Neural progenitor cell (in vitro differentiated cells): ENCODE measurements at regions not wholly inside any gene's neighbourhood (a gene's known extent, or its start where the extent isn't known, plus 50 kb on each side); places are given as distances from the start of the nearest gene placed in this dataset.

Experiments used
- DNase-seq: peaks from one replicate; pipeline ENCODE4 v3.0.0-alpha.2; 2016; ENCODE audit warnings: low spot score
- H2AFZ ChIP-seq: fragments of 200-600 bp; sonication (generic); replicated peaks from 2 replicates; pipeline ENCODE4 v1.6.1; 2016; ENCODE audit warnings: antibody characterized with exemption
- H3F3A ChIP-seq: fragments of 200-600 bp; sonication (generic); 2 replicates; pipeline ENCODE4 v1.6.1; 2016; ENCODE audit warnings: antibody characterized with exemption, low read depth
- H3K27ac ChIP-seq: fragments of 200-600 bp; sonication (generic); 2 replicates; pipeline ENCODE4 v1.5.1; 2016; ENCODE audit warnings: mild to moderate bottlenecking
- H3K27me3 ChIP-seq: fragments of 200-600 bp; sonication (generic); 2 replicates; pipeline ENCODE4 v1.6.1; 2016; ENCODE audit warnings: mild to moderate bottlenecking, moderate library complexity
- H3K36me3 ChIP-seq: fragments of 200-600 bp; sonication (generic); 2 replicates; pipeline ENCODE4 v1.5.1; 2016
- H3K4me1 ChIP-seq: fragments of 200-600 bp; sonication (generic); 2 replicates; pipeline ENCODE4 v1.6.1; 2016; ENCODE audit warnings: mixed run types
- H3K4me2 ChIP-seq: fragments of 200-600 bp; sonication (generic); 2 replicates; pipeline ENCODE4 v1.6.1; 2016
- H3K4me3 ChIP-seq: fragments of 200-600 bp; sonication (generic); 2 replicates; pipeline ENCODE4 v1.5.1; 2016
- H3K79me2 ChIP-seq: fragments of 200-600 bp; sonication (generic); 2 replicates; pipeline ENCODE4 v1.6.1; 2016; ENCODE audit warnings: low read depth
- H3K9ac ChIP-seq: fragments of 200-600 bp; sonication (generic); 2 replicates; pipeline ENCODE4 v1.6.1; 2016
- H3K9me3 ChIP-seq: fragments of 200-600 bp; sonication (generic); 2 replicates; pipeline ENCODE4 v1.5.1; 2016; ENCODE audit warnings: low read depth
- H4K20me1 ChIP-seq: fragments of 200-600 bp; sonication (generic); 2 replicates; pipeline ENCODE4 v1.6.1; 2016; ENCODE audit warnings: low read depth
- H3K27ac Mint-ChIP-seq: 3 replicates; pipeline ENCODE4 v1.8.0; 2021; ENCODE audit warnings: mixed read lengths
- H3K27me3 Mint-ChIP-seq: 2 replicates; pipeline ENCODE4 v1.8.0; 2022; ENCODE audit warnings: low read depth, mild to moderate bottlenecking, inconsistent platforms, moderate library complexity, mixed read lengths; ENCODE audit not compliant: insufficient read depth
- H3K36me3 Mint-ChIP-seq: 3 replicates; pipeline ENCODE4 v1.8.0; 2021; ENCODE audit warnings: mixed read lengths
- H3K4me1 Mint-ChIP-seq: 3 replicates; pipeline ENCODE4 v1.8.0; 2021; ENCODE audit warnings: mixed read lengths
- H3K4me3 Mint-ChIP-seq: 3 replicates; pipeline ENCODE4 v1.8.0; 2021; ENCODE audit warnings: mild to moderate bottlenecking, moderate library complexity, mixed read lengths
- H3K9me3 Mint-ChIP-seq: 3 replicates; pipeline ENCODE4 v1.8.0; 2020; ENCODE audit warnings: mixed read lengths
- CTCF ChIP-seq: fragments of 200-600 bp; sonication (generic); IDR thresholded peaks from 2 replicates; pipeline ENCODE4 v1.5.1; 2017; ENCODE audit warnings: antibody characterized with exemption, mild to moderate bottlenecking
- EZH2 ChIP-seq: fragments of 200-600 bp; sonication (generic); IDR thresholded peaks from 2 replicates; pipeline ENCODE4 v1.6.1; 2017; ENCODE audit warnings: antibody characterized with exemption, mild to moderate bottlenecking, moderate library complexity
- EZH2phosphoT487 ChIP-seq: fragments of 200-600 bp; sonication (generic); IDR thresholded peaks from 2 replicates; pipeline ENCODE4 v1.6.1; 2017; ENCODE audit warnings: antibody characterized with exemption

GRCh38 chr3:96754128-96754527, 60.3 kb upstream of the EPHA6 start:
- H3K27me3 Mint-ChIP-seq = no peaks in the 10 kb centered on the region
- Histone ChIP-seq H3K27ac (no peak overlapping the region), H3K36me3 (no peaks in the 10 kb centered on the region), H3K79me2 (no peaks in the 10 kb centered on the region), H3K4me3 (no peak overlapping the region), H4K20me1 (no peaks in the 10 kb centered on the region), H3F3A (no peaks in the 10 kb centered on the region), H3K4me1 (peaks cover 9% of the 10 kb centered on the region), H3K9me3 (no peaks in the 10 kb centered on the region), H3K9ac (no peak overlapping the region), H2AFZ (no peak overlapping the region), H3K27me3 (no peaks in the 10 kb centered on the region), H3K4me2 (no peak overlapping the region)
- TF ChIP-seq EZH2 (no peak), EZH2phosphoT487 (no peak), CTCF (no peak)
- no peak for DNase-seq
- no peaks in the 10 kb centered on the region for H3K9me3 Mint-ChIP-seq
- H3K36me3 Mint-ChIP-seq = no peaks in the 10 kb centered on the region
- H3K4me3 Mint-ChIP-seq = no peak overlapping the region
- H3K27ac Mint-ChIP-seq = no peak overlapping the region
- H3K4me1 Mint-ChIP-seq = peaks cover 10% of the 10 kb centered on the region

GRCh38 chr3:96755519-96755918, 58.9 kb upstream of the EPHA6 start:
- Histone ChIP-seq H2AFZ (peak overlapping the region; percentile 76), H3K4me3 (no peak overlapping the region), H3K4me2 (no peak overlapping the region), H3K36me3 (no peaks in the 10 kb centered on the region), H3F3A (no peaks in the 10 kb centered on the region), H3K79me2 (no peaks in the 10 kb centered on the region), H3K9ac (no peak overlapping the region), H3K4me1 (peaks cover 9% of the 10 kb centered on the region), H3K27ac (no peak overlapping the region), H4K20me1 (no peaks in the 10 kb centered on the region), H3K27me3 (no peaks in the 10 kb centered on the region), H3K9me3 (no peaks in the 10 kb centered on the region)
- Mint-ChIP-seq H3K36me3 (no peaks in the 10 kb centered on the region), H3K4me3 (no peak overlapping the region), H3K27me3 (no peaks in the 10 kb centered on the region), H3K4me1 (peaks cover 10% of the 10 kb centered on the region), H3K27ac (no peak overlapping the region), H3K9me3 (no peaks in the 10 kb centered on the region)
- TF ChIP-seq CTCF (no peak), EZH2phosphoT487 (no peak), EZH2 (no peak)
- DNase-seq = no peak

- Mint-ChIP-seq H3K36me3 (no peaks in the 10 kb centered on the region), H3K9me3 (no peaks in the 10 kb centered on the region), H3K27me3 (no peaks in the 10 kb centered on the region), H3K4me3 (no peak overlapping the region), H3K27ac (peak overlapping the region; percentile 53), H3K4me1 (peaks cover 10% of the 10 kb centered on the region)
- no peak for TF ChIP-seq EZH2
- no peak for TF ChIP-seq EZH2phosphoT487
- TF ChIP-seq CTCF = no peak
- Histone ChIP-seq H3K4me3 (no peak overlapping the region), H3K27me3 (no peaks in the 10 kb centered on the region), H3K27ac (no peak overlapping the region), H2AFZ (no peak overlapping the region), H3K9ac (no peak overlapping the region), H4K20me1 (no peaks in the 10 kb centered on the region), H3K79me2 (no peaks in the 10 kb centered on the region), H3K4me1 (peaks cover 9% of the 10 kb centered on the region), H3K4me2 (no peak overlapping the region), H3F3A (no peaks in the 10 kb centered on the region), H3K9me3 (no peaks in the 10 kb centered on the region), H3K36me3 (no peaks in the 10 kb centered on the region)
- DNase-seq = no peak
Measured at GRCh38 chr3:96756516-96756915, 57.9 kb upstream of the EPHA6 start.
